NCI-H146 treated with DMSO at 0.1 percent for 48 hours (cell line): ENCODE measurements at regions not wholly inside any gene's neighbourhood (a gene's known extent, or its start where the extent isn't known, plus 50 kb on each side); places are given as distances from the start of the nearest gene placed in this dataset.
"Not testable (repeated sequence)": the region's sequence is repeated elsewhere in the genome, so short reads cannot be mapped to it uniquely, and the experiment has no call there.

Experiments
- DNase-seq: peaks from one replicate; lab custom pipeline; 2025; ENCODE audit not compliant: unreplicated experiment; lab: John Stamatoyannopoulos, UW

- no peak for DNase-seq
Observed at GRCh38 chr2:238775591-238775990, 72.3 kb upstream of the TWIST2 start.

GRCh38 chr2:238776003-238776760 lies 71.7 kb upstream of the TWIST2 start:
- DNase-seq: no peak

GRCh38 chr2:238776761-238777046 lies 71.2 kb upstream of the TWIST2 start:
- not testable (repeated sequence) for DNase-seq

- no peak for DNase-seq
Observed at GRCh38 chr2:238777369-238778067, 70.4 kb upstream of the TWIST2 start.

- DNase-seq: peak; percentile 1
Observed at GRCh38 chr2:238784671-238785527, 63.0 kb upstream of the TWIST2 start.

GRCh38 chr2:238785528-238785860 lies 62.4 kb upstream of the TWIST2 start:
- no peak for DNase-seq

- DNase-seq: no peak
Observed at GRCh38 chr2:238786379-238786778, 61.5 kb upstream of the TWIST2 start.

- DNase-seq: no peak
Observed at GRCh38 chr2:238786792-238787490, 60.9 kb upstream of the TWIST2 start.

- no peak for DNase-seq
Observed at GRCh38 chr2:238787501-238787900, 60.4 kb upstream of the TWIST2 start.

GRCh38 chr2:238789317-238789806 lies 58.5 kb upstream of the TWIST2 start:
- DNase-seq: no peak

GRCh38 chr2:238790126-238790832 lies 57.6 kb upstream of the TWIST2 start:
- DNase-seq: no peak

GRCh38 chr2:238790833-238791230 lies 57.1 kb upstream of the TWIST2 start:
- no peak for DNase-seq

GRCh38 chr2:238791354-238791753 lies 56.5 kb upstream of the TWIST2 start:
- no peak for DNase-seq

GRCh38 chr2:238793306-238793705 lies 54.6 kb upstream of the TWIST2 start:
- no peak for DNase-seq

GRCh38 chr2:238793801-238794449 lies 54.0 kb upstream of the TWIST2 start:
- DNase-seq: no peak

- no peak for DNase-seq
Observed at GRCh38 chr2:238796223-238796885, 51.5 kb upstream of the TWIST2 start.

GRCh38 chr2:238797537-238797936 lies 50.3 kb upstream of the TWIST2 start:
- DNase-seq: no peak
